Vagina (tissue), 2 donors: ENCODE measurements at regions not wholly inside any gene's neighbourhood (a gene's known extent, or its start where the extent isn't known, plus 50 kb on each side); places are given as distances from the start of the nearest gene placed in this dataset.

ENCODE experiments used
- DNase-seq, 2 donors: peaks; one replicate each; pipeline ENCODE4 v3.0.0-alpha.2; 2017; ENCODE audit errors: extremely low spot score in 2 of 2
- H3K27ac ChIP-seq: fragments of 200-600 bp; sonication (generic); one replicate; pipeline ENCODE4 v1.5.1; 2019
- H3K27me3 ChIP-seq: fragments of 200-600 bp; sonication (generic); one replicate; pipeline ENCODE4 v1.5.1; 2019
- H3K36me3 ChIP-seq, 2 donors: fragments of 200-600 bp; sonication (generic); one replicate each; pipeline ENCODE4 v1.5.1; 2017 to 2019
- H3K4me1 ChIP-seq: fragments of 200-600 bp; sonication (generic); one replicate; pipeline ENCODE4 v1.5.1; 2019
- H3K4me3 ChIP-seq, 2 donors: fragments of 200-600 bp; sonication (generic); 1 replicate in 1 of 2; 2 replicates in 1 of 2; pipeline ENCODE4 v1.5.1; 2016 to 2019
- H3K9me3 ChIP-seq: fragments of 200-600 bp; sonication (generic); one replicate; pipeline ENCODE4 v1.5.1; 2019
- POLR2A ChIP-seq, 2 donors: fragments of 450-650 bp; IDR thresholded peaks; one replicate each; pipeline ENCODE4 v1.6.1; 2017; ENCODE audit warnings: antibody characterized with exemption in 2 of 2, mild to moderate bottlenecking in 2 of 2, moderate library complexity in 2 of 2
- POLR2AphosphoS5 ChIP-seq, 2 donors: sonication (generic); formaldehyde crosslinking; IDR thresholded peaks; one replicate each; pipeline ENCODE4 v1.9.0; 2017; ENCODE audit warnings: antibody characterized with exemption in 2 of 2, mild to moderate bottlenecking in 2 of 2, low read depth in 1 of 2; ENCODE audit not compliant: insufficient read depth in 1 of 2
- intact Hi-C: fragments of 100-400 bp; cut with DNase I; formaldehyde crosslinking; loops from one replicate; pipeline ENCODE4 v1.15.1; 2023
- TF ChIP-seq, protein P1 (sequence below), 3 experiments: fragments of 450-650 bp in 2 of 3; fragments of 200-600 bp in 1 of 3; sonication (generic) in 1 of 3; IDR thresholded peaks; one replicate each; pipeline ENCODE4 v1.5.1; 2017 to 2019; ENCODE audit warnings: antibody characterized with exemption in 3 of 3, mild to moderate bottlenecking in 2 of 3, moderate library complexity in 2 of 3

- H3K4me1 ChIP-seq: peaks cover 9% of the 10 kb centered on the region
- TF ChIP-seq, protein P1, sequence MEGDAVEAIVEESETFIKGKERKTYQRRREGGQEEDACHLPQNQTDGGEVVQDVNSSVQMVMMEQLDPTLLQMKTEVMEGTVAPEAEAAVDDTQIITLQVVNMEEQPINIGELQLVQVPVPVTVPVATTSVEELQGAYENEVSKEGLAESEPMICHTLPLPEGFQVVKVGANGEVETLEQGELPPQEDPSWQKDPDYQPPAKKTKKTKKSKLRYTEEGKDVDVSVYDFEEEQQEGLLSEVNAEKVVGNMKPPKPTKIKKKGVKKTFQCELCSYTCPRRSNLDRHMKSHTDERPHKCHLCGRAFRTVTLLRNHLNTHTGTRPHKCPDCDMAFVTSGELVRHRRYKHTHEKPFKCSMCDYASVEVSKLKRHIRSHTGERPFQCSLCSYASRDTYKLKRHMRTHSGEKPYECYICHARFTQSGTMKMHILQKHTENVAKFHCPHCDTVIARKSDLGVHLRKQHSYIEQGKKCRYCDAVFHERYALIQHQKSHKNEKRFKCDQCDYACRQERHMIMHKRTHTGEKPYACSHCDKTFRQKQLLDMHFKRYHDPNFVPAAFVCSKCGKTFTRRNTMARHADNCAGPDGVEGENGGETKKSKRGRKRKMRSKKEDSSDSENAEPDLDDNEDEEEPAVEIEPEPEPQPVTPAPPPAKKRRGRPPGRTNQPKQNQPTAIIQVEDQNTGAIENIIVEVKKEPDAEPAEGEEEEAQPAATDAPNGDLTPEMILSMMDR (IDR thresholded peaks at IDR 0.05): no peak
- TF ChIP-seq POLR2AphosphoS5 (IDR thresholded peaks at IDR 0.05; ENCODE audit: insufficient read depth in 1 of 2, low read depth in 1 of 2) (no peak), POLR2A (IDR thresholded peaks at IDR 0.05) (no peak)
- intact Hi-C loops: no loop called here
- H3K4me3 ChIP-seq: no peak overlapping the region
- H3K9me3 ChIP-seq: no peaks in the 10 kb centered on the region
- no peak overlapping the region for H3K27ac ChIP-seq
- H3K27me3 ChIP-seq: no peaks in the 10 kb centered on the region
- no peaks in the 10 kb centered on the region for H3K36me3 ChIP-seq
- DNase-seq: peak in 1 of 2 donors; percentile 76
These were observed 236.0 kb upstream of the ECI2 start for GRCh38 chr6:4371207-4371921.

- Histone ChIP-seq H3K27ac (no peak overlapping the region), H3K36me3 (no peaks in the 10 kb centered on the region), H3K4me3 (no peak overlapping the region), H3K27me3 (no peaks in the 10 kb centered on the region), H3K9me3 (no peaks in the 10 kb centered on the region), H3K4me1 (peaks cover 9% of the 10 kb centered on the region)
- no peak for TF ChIP-seq POLR2AphosphoS5 (IDR thresholded peaks at IDR 0.05; ENCODE audit: insufficient read depth in 1 of 2, low read depth in 1 of 2)
- TF ChIP-seq, protein P1 (IDR thresholded peaks at IDR 0.05): no peak
- no peak for DNase-seq
- intact Hi-C loops: no loop called here
These were observed 234.7 kb upstream of the ECI2 start for GRCh38 chr6:4370066-4370465.

GRCh38 chr6:4369616-4370015 lies 234.2 kb upstream of the ECI2 start:
- Histone ChIP-seq H3K9me3 (no peaks in the 10 kb centered on the region), H3K4me3 (no peak overlapping the region), H3K36me3 (no peaks in the 10 kb centered on the region), H3K27me3 (no peaks in the 10 kb centered on the region), H3K27ac (no peak overlapping the region), H3K4me1 (peaks cover 9% of the 10 kb centered on the region)
- DNase-seq: no peak
- TF ChIP-seq, protein P1 (IDR thresholded peaks at IDR 0.05): no peak
- no peak for TF ChIP-seq POLR2A (IDR thresholded peaks at IDR 0.05)
- TF ChIP-seq POLR2AphosphoS5 (IDR thresholded peaks at IDR 0.05; ENCODE audit: insufficient read depth in 1 of 2, low read depth in 1 of 2): no peak
- intact Hi-C loops: no loop called here

GRCh38 chr6:4368649-4369048 lies 233.3 kb upstream of the ECI2 start:
- Histone ChIP-seq H3K4me3 (no peak overlapping the region), H3K27ac (no peak overlapping the region), H3K27me3 (no peaks in the 10 kb centered on the region), H3K9me3 (no peaks in the 10 kb centered on the region), H3K36me3 (no peaks in the 10 kb centered on the region), H3K4me1 (peaks cover 9% of the 10 kb centered on the region)
- TF ChIP-seq, protein P1 (IDR thresholded peaks at IDR 0.05): no peak
- TF ChIP-seq POLR2AphosphoS5 (IDR thresholded peaks at IDR 0.05; ENCODE audit: insufficient read depth in 1 of 2, low read depth in 1 of 2) (no peak), POLR2A (IDR thresholded peaks at IDR 0.05) (no peak)
- DNase-seq: no peak
- intact Hi-C loops: no loop called here

- Histone ChIP-seq H3K9me3 (no peaks in the 10 kb centered on the region), H3K4me3 (no peak overlapping the region), H3K27ac (no peak overlapping the region), H3K27me3 (no peaks in the 10 kb centered on the region), H3K36me3 (no peaks in the 10 kb centered on the region), H3K4me1 (peaks cover 9% of the 10 kb centered on the region)
- intact Hi-C loops: no loop called here
- no peak for DNase-seq
- TF ChIP-seq POLR2AphosphoS5 (IDR thresholded peaks at IDR 0.05; ENCODE audit: insufficient read depth in 1 of 2, low read depth in 1 of 2): no peak
These were observed 232.3 kb upstream of the ECI2 start for GRCh38 chr6:4367643-4368042.
